ENCODE measurements at regions not wholly inside any gene's neighbourhood (a gene's known extent, or its start where the extent isn't known, plus 50 kb on each side); places are given as distances from the start of the nearest gene placed in this dataset.

GRCh38 chr4:29151584-29151983 is 1568.6 kb upstream of the PCDH7 start:
- Histone ChIP-seq H3K9ac (ENCODE audit: insufficient read length) (no peak overlapping the region), H3K27ac (no peak overlapping the region), H3K36me3 (ENCODE audit: insufficient read depth, low read length) (no peaks in the 10 kb centered on the region), H3K4me3 (no peak overlapping the region), H3K9me3 (ENCODE audit: low read depth, low read length) (no peaks in the 10 kb centered on the region)
- no peak for TF ChIP-seq FOXP2 (optimal IDR thresholded peaks at IDR 0.05; ENCODE audit: control extremely low read depth, extremely low read length, insufficient read depth)
- no peak for TF ChIP-seq EZH2 (IDR thresholded peaks at IDR 0.05)
- no peak for DNase-seq (ENCODE audit: low read depth, low spot score)

GRCh38 chr4:29153642-29154041 is 1566.5 kb upstream of the PCDH7 start:
- Histone ChIP-seq H3K9me3 (ENCODE audit: low read depth, low read length) (no peaks in the 10 kb centered on the region), H3K36me3 (ENCODE audit: insufficient read depth, low read length) (no peaks in the 10 kb centered on the region), H3K27ac (no peak overlapping the region), H3K9ac (ENCODE audit: insufficient read length) (no peak overlapping the region), H3K4me3 (no peak overlapping the region)
- no peak for DNase-seq (ENCODE audit: low read depth, low spot score)
- no peak for TF ChIP-seq POLR2AphosphoS5 (IDR thresholded peaks at IDR 0.05; ENCODE audit: borderline replicate concordance, low read depth, low read length)
- no peak for TF ChIP-seq FOXP2 (optimal IDR thresholded peaks at IDR 0.05; ENCODE audit: control extremely low read depth, extremely low read length, insufficient read depth)

GRCh38 chr4:29175291-29175690 is 1544.9 kb upstream of the PCDH7 start:
- H3K9ac ChIP-seq (ENCODE audit: insufficient read length), result no peak overlapping the region
- no peak for TF ChIP-seq EZH2 (IDR thresholded peaks at IDR 0.05)
- no peak overlapping the region for H3K4me3 ChIP-seq
- H3K36me3 ChIP-seq (ENCODE audit: insufficient read depth, low read length), result no peaks in the 10 kb centered on the region
- no peaks in the 10 kb centered on the region for H3K9me3 ChIP-seq (ENCODE audit: low read depth, low read length)
- no peak for DNase-seq (ENCODE audit: low read depth, low spot score)
- no peak overlapping the region for H3K27ac ChIP-seq

- H3K4me3 ChIP-seq, result no peak overlapping the region
- no peak for TF ChIP-seq FOXP2 (optimal IDR thresholded peaks at IDR 0.05; ENCODE audit: control extremely low read depth, extremely low read length, insufficient read depth)
- no peak for TF ChIP-seq EZH2 (IDR thresholded peaks at IDR 0.05)
- no peak for TF ChIP-seq POLR2AphosphoS5 (IDR thresholded peaks at IDR 0.05; ENCODE audit: borderline replicate concordance, low read depth, low read length)
- DNase-seq (ENCODE audit: low read depth, low spot score), result no peak
- no peak overlapping the region for H3K9ac ChIP-seq (ENCODE audit: insufficient read length)
- no peak overlapping the region for H3K27ac ChIP-seq
- no peaks in the 10 kb centered on the region for H3K9me3 ChIP-seq (ENCODE audit: low read depth, low read length)
- H3K36me3 ChIP-seq (ENCODE audit: insufficient read depth, low read length), result no peaks in the 10 kb centered on the region
Measured at GRCh38 chr4:29199025-29199424, 1521.1 kb upstream of the PCDH7 start.

- no peak overlapping the region for H3K9ac ChIP-seq (ENCODE audit: insufficient read length)
Measured at GRCh38 chr4:29199485-29199884, 1520.7 kb upstream of the PCDH7 start.

GRCh38 chr4:29213020-29213419 is 1507.1 kb upstream of the PCDH7 start:
- DNase-seq (ENCODE audit: low read depth, low spot score), result no peak
- no peak overlapping the region for H3K27ac ChIP-seq
- TF ChIP-seq EZH2 (IDR thresholded peaks at IDR 0.05), result no peak

More at GRCh38 chr4:29199485-29199884, 1520.7 kb upstream of the PCDH7 start:
- H3K4me3 ChIP-seq, result no peak overlapping the region
- no peak overlapping the region for H3K27ac ChIP-seq
- no peaks in the 10 kb centered on the region for H3K36me3 ChIP-seq (ENCODE audit: insufficient read depth, low read length)
- no peak for DNase-seq (ENCODE audit: low read depth, low spot score)
- no peaks in the 10 kb centered on the region for H3K9me3 ChIP-seq (ENCODE audit: low read depth, low read length)
- TF ChIP-seq POLR2AphosphoS5 (IDR thresholded peaks at IDR 0.05; ENCODE audit: borderline replicate concordance, low read depth, low read length), result no peak

GRCh38 chr4:29220761-29221160 is 1499.4 kb upstream of the PCDH7 start:
- H3K4me3 ChIP-seq, result no peak overlapping the region

More at GRCh38 chr4:29213020-29213419, 1507.1 kb upstream of the PCDH7 start:
- Histone ChIP-seq H3K36me3 (ENCODE audit: insufficient read depth, low read length) (no peaks in the 10 kb centered on the region), H3K9ac (ENCODE audit: insufficient read length) (no peak overlapping the region), H3K9me3 (ENCODE audit: low read depth, low read length) (no peaks in the 10 kb centered on the region), H3K4me3 (no peak overlapping the region)

GRCh38 chr4:29224911-29225310 is 1495.3 kb upstream of the PCDH7 start:
- no peak for TF ChIP-seq EZH2 (IDR thresholded peaks at IDR 0.05)
- TF ChIP-seq POLR2AphosphoS5 (IDR thresholded peaks at IDR 0.05; ENCODE audit: borderline replicate concordance, low read depth, low read length), result no peak
- TF ChIP-seq FOXP2 (optimal IDR thresholded peaks at IDR 0.05; ENCODE audit: control extremely low read depth, extremely low read length, insufficient read depth), result no peak
- H3K9ac ChIP-seq (ENCODE audit: insufficient read length), result no peak overlapping the region
- H3K4me3 ChIP-seq, result no peak overlapping the region
- no peak overlapping the region for H3K27ac ChIP-seq
- no peak for DNase-seq (ENCODE audit: low read depth, low spot score)
- no peaks in the 10 kb centered on the region for H3K9me3 ChIP-seq (ENCODE audit: low read depth, low read length)
- no peaks in the 10 kb centered on the region for H3K36me3 ChIP-seq (ENCODE audit: insufficient read depth, low read length)

More at GRCh38 chr4:29220761-29221160, 1499.4 kb upstream of the PCDH7 start:
- no peaks in the 10 kb centered on the region for H3K36me3 ChIP-seq (ENCODE audit: insufficient read depth, low read length)
- no peak overlapping the region for H3K9ac ChIP-seq (ENCODE audit: insufficient read length)
- H3K27ac ChIP-seq, result no peak overlapping the region
- no peaks in the 10 kb centered on the region for H3K9me3 ChIP-seq (ENCODE audit: low read depth, low read length)
- no peak for DNase-seq (ENCODE audit: low read depth, low spot score)
- TF ChIP-seq EZH2 (IDR thresholded peaks at IDR 0.05), result no peak
- no peak for TF ChIP-seq POLR2AphosphoS5 (IDR thresholded peaks at IDR 0.05; ENCODE audit: borderline replicate concordance, low read depth, low read length)
- TF ChIP-seq FOXP2 (optimal IDR thresholded peaks at IDR 0.05; ENCODE audit: control extremely low read depth, extremely low read length, insufficient read depth), result no peak

GRCh38 chr4:29240641-29241040 is 1479.5 kb upstream of the PCDH7 start:
- no peak overlapping the region for H3K9ac ChIP-seq (ENCODE audit: insufficient read length)
- no peaks in the 10 kb centered on the region for H3K9me3 ChIP-seq (ENCODE audit: low read depth, low read length)
- TF ChIP-seq FOXP2 (optimal IDR thresholded peaks at IDR 0.05; ENCODE audit: control extremely low read depth, extremely low read length, insufficient read depth), result no peak
- no peak for TF ChIP-seq EZH2 (IDR thresholded peaks at IDR 0.05)
- TF ChIP-seq POLR2AphosphoS5 (IDR thresholded peaks at IDR 0.05; ENCODE audit: borderline replicate concordance, low read depth, low read length), result no peak
- no peak for DNase-seq (ENCODE audit: low read depth, low spot score)
- no peak overlapping the region for H3K27ac ChIP-seq
- H3K4me3 ChIP-seq, result no peak overlapping the region
- H3K36me3 ChIP-seq (ENCODE audit: insufficient read depth, low read length), result no peaks in the 10 kb centered on the region
